H9 (cell line): ENCODE measurements at regions not wholly inside any gene's neighbourhood (a gene's known extent, or its start where the extent isn't known, plus 50 kb on each side); places are given as distances from the start of the nearest gene placed in this dataset.

Experiments used
- DNase-seq: peaks from one replicate; pipeline ENCODE4 v3.0.0-alpha.2; 2017
- H2AFZ ChIP-seq: one replicate; pipeline ENCODE4 v1.6.1; 2013; ENCODE audit warnings: mild to moderate bottlenecking, low read length, control low read depth, moderate library complexity
- H2AK5ac ChIP-seq: 2 replicates; pipeline ENCODE4 v1.6.1; 2013; ENCODE audit warnings: low read length, control low read depth, mixed read lengths; ENCODE audit not compliant: insufficient read length
- H2BK120ac ChIP-seq: one replicate; pipeline ENCODE4 v1.6.1; 2013; ENCODE audit warnings: low read depth, mild to moderate bottlenecking, low read length, control low read depth, inconsistent platforms; ENCODE audit not compliant: poor library complexity, severe bottlenecking
- H2BK12ac ChIP-seq: 2 replicates; pipeline ENCODE4 v1.6.1; 2013; ENCODE audit warnings: low read length, control low read depth, mixed read lengths, low read depth; ENCODE audit not compliant: insufficient read length
- H2BK15ac ChIP-seq: 2 replicates; pipeline ENCODE4 v1.6.1; 2013; ENCODE audit warnings: low read depth, low read length, control low read depth
- H2BK20ac ChIP-seq: one replicate; pipeline ENCODE4 v1.6.1; 2013; ENCODE audit warnings: low read depth, mild to moderate bottlenecking, low read length, control low read depth, inconsistent platforms; ENCODE audit not compliant: poor library complexity, severe bottlenecking
- H2BK5ac ChIP-seq: 2 replicates; pipeline ENCODE4 v1.6.1; 2013; ENCODE audit warnings: low read length, control low read depth, mixed read lengths; ENCODE audit not compliant: insufficient read length
- H3K14ac ChIP-seq: 2 replicates; pipeline ENCODE4 v1.6.1; 2013; ENCODE audit warnings: low read length, control low read depth; ENCODE audit not compliant: insufficient read depth
- H3K18ac ChIP-seq: 2 replicates; pipeline ENCODE4 v1.6.1; 2013; ENCODE audit warnings: low read depth, mild to moderate bottlenecking, mixed read lengths, low read length, control low read depth; ENCODE audit not compliant: insufficient read length
- H3K23ac ChIP-seq: 2 replicates; pipeline ENCODE4 v1.6.1; 2013; ENCODE audit warnings: low read length, control low read depth, mixed read lengths, low read depth; ENCODE audit not compliant: insufficient read length
- H3K23me2 ChIP-seq: 2 replicates; pipeline ENCODE4 v1.6.1; 2013; ENCODE audit warnings: low read depth, mild to moderate bottlenecking, mixed read lengths, low read length, control low read depth; ENCODE audit not compliant: insufficient read length, poor library complexity, severe bottlenecking
- H3K27ac ChIP-seq: 2 replicates; pipeline ENCODE4 v1.5.1; 2013; ENCODE audit warnings: low read length, control low read depth, mixed read lengths, low read depth; ENCODE audit not compliant: insufficient read length
- H3K27me3 ChIP-seq: 2 replicates; pipeline ENCODE4 v1.6.1; 2013; ENCODE audit warnings: low read length, control low read depth, inconsistent platforms; ENCODE audit not compliant: insufficient read depth
- H3K4ac ChIP-seq: 2 replicates; pipeline ENCODE4 v1.6.1; 2013; ENCODE audit warnings: low read depth, mild to moderate bottlenecking, control low read depth, inconsistent platforms, low read length, moderate library complexity
- H3K4me1 ChIP-seq: 2 replicates; pipeline ENCODE4 v1.6.1; 2013; ENCODE audit warnings: low read length, control low read depth, inconsistent platforms; ENCODE audit not compliant: insufficient read depth
- H3K4me2 ChIP-seq: 2 replicates; pipeline ENCODE4 v1.6.1; 2013; ENCODE audit warnings: low read length, control low read depth, mixed read lengths; ENCODE audit not compliant: insufficient read length, insufficient read depth
- H3K56ac ChIP-seq: 2 replicates; pipeline ENCODE4 v1.6.1; 2013; ENCODE audit warnings: low read depth, mild to moderate bottlenecking, mixed read lengths, low read length, control low read depth; ENCODE audit not compliant: insufficient read length
- H3K79me1 ChIP-seq: 2 replicates; pipeline ENCODE4 v1.6.1; 2013; ENCODE audit warnings: low read depth, mild to moderate bottlenecking, moderate library complexity, low read length, control low read depth, inconsistent platforms; ENCODE audit not compliant: insufficient read depth, poor library complexity, severe bottlenecking
- H3K79me2 ChIP-seq: 2 replicates; pipeline ENCODE4 v1.6.1; 2013; ENCODE audit warnings: low read length, control low read depth, inconsistent platforms; ENCODE audit not compliant: insufficient read depth
- H3K9ac ChIP-seq: 2 replicates; pipeline ENCODE4 v1.6.1; 2013; ENCODE audit warnings: low read length, control low read depth, mixed read lengths; ENCODE audit not compliant: insufficient read length; ENCODE audit errors: extremely low read depth
- H3K9me3 ChIP-seq: one replicate; pipeline ENCODE4 v1.6.1; 2013; ENCODE audit warnings: low read depth, low read length, inconsistent platforms; ENCODE audit not compliant: control insufficient read depth
- H3T11ph ChIP-seq: one replicate; pipeline ENCODE4 v1.6.1; 2013; ENCODE audit warnings: mild to moderate bottlenecking, low read length, control low read depth, inconsistent platforms
- H4K20me1 ChIP-seq: one replicate; pipeline ENCODE4 v1.6.1; 2013; ENCODE audit not compliant: control insufficient read depth, insufficient read length, insufficient read depth
- H4K5ac ChIP-seq: 2 replicates; pipeline ENCODE4 v1.6.1; 2013; ENCODE audit warnings: low read depth, mild to moderate bottlenecking, mixed read lengths, low read length, control low read depth; ENCODE audit not compliant: insufficient read length
- H4K8ac ChIP-seq: replicated peaks from 2 replicates; pipeline ENCODE4 v1.6.1; 2013; ENCODE audit warnings: low read length, control low read depth, mixed read lengths, low read depth; ENCODE audit not compliant: insufficient read length
- H4K91ac ChIP-seq: 2 replicates; pipeline ENCODE4 v1.6.1; 2013; ENCODE audit warnings: low read depth, mild to moderate bottlenecking, moderate library complexity, mixed read lengths, low read length, control low read depth; ENCODE audit not compliant: insufficient read length
- H3K27ac Mint-ChIP-seq, 3 experiments: 2 replicates in 2 of 3; 3 replicates in 1 of 3; pipeline ENCODE4 v1.8.0; 2020 to 2021; ENCODE audit warnings: mixed read lengths in 3 of 3, mild to moderate bottlenecking in 1 of 3, moderate library complexity in 1 of 3
- H3K27me3 Mint-ChIP-seq: 2 replicates; pipeline ENCODE4 v1.8.0; 2021; ENCODE audit warnings: low read depth, mild to moderate bottlenecking, moderate library complexity, mixed read lengths
- H3K36me3 Mint-ChIP-seq, 3 experiments: 2 replicates in 2 of 3; 3 replicates in 1 of 3; pipeline ENCODE4 v1.8.0; 2020 to 2021; ENCODE audit warnings: low read depth in 3 of 3, mixed read lengths in 3 of 3; ENCODE audit not compliant: insufficient read depth in 1 of 3
- H3K4me1 Mint-ChIP-seq, 2 experiments: 2 replicates each; pipeline ENCODE4 v1.8.0; 2020; ENCODE audit warnings: mixed read lengths in 2 of 2
- H3K4me3 Mint-ChIP-seq, 2 experiments: 2 replicates in 1 of 2; 3 replicates in 1 of 2; pipeline ENCODE4 v1.8.0; 2020 to 2021; ENCODE audit warnings: mild to moderate bottlenecking in 2 of 2, mixed read lengths in 2 of 2, moderate library complexity in 1 of 2
- H3K9me3 Mint-ChIP-seq, 2 experiments: 2 replicates in 1 of 2; 3 replicates in 1 of 2; pipeline ENCODE4 v1.8.0; 2020; ENCODE audit warnings: mild to moderate bottlenecking in 2 of 2, mixed read lengths in 2 of 2, moderate library complexity in 1 of 2
- WGBS: extraction: QIAGEN DNeasy Blood & Tissue Kit; methylation state at CpG from one replicate; pipeline ENCODE4 v1.1.7; 2013; ENCODE audit warnings: missing lambda C conversion rate, low lambda C conversion rate, mixed read lengths; ENCODE audit not compliant: insufficient read length; ENCODE audit errors: extremely low coverage; 5-methylcytosine and 5-hydroxymethylcytosine counted together
- TF ChIP-seq, protein P1 (sequence below): fragments of 200-600 bp; sonication (generic); conservative IDR thresholded peaks from 3 replicates; pipeline ENCODE4 v1.8.0; 2021; ENCODE audit warnings: antibody characterized with exemption, mild to moderate bottlenecking

DNA sequence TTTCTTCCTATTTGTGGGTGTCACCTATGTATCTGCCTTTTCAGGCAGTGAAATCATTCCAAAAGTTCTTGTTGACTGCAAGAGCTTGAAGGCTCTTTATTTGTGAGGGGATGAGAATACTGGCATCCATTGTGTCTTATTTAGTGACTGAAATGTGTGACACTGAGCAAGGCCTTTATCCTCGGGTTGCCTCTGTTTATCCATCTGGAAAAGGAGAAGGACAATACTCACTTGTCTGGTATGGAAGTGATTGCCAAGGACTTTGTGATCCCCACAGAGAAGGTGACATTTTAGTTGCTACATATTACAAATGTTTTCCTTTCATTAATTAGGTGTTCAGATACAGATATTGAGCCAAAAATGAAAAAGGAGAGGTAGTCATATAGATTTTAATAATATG lies 80.2 kb downstream of the ARRDC3 start:
- no peak overlapping the region for H3K56ac ChIP-seq
- H3K4me2 ChIP-seq: no peak overlapping the region
- no peak overlapping the region for H2BK12ac ChIP-seq
- H3K9me3 ChIP-seq: no peaks in the 10 kb centered on the region
- no peak overlapping the region for H3K9ac ChIP-seq
- TF ChIP-seq, protein P1, sequence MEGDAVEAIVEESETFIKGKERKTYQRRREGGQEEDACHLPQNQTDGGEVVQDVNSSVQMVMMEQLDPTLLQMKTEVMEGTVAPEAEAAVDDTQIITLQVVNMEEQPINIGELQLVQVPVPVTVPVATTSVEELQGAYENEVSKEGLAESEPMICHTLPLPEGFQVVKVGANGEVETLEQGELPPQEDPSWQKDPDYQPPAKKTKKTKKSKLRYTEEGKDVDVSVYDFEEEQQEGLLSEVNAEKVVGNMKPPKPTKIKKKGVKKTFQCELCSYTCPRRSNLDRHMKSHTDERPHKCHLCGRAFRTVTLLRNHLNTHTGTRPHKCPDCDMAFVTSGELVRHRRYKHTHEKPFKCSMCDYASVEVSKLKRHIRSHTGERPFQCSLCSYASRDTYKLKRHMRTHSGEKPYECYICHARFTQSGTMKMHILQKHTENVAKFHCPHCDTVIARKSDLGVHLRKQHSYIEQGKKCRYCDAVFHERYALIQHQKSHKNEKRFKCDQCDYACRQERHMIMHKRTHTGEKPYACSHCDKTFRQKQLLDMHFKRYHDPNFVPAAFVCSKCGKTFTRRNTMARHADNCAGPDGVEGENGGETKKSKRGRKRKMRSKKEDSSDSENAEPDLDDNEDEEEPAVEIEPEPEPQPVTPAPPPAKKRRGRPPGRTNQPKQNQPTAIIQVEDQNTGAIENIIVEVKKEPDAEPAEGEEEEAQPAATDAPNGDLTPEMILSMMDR: no peak
- H2AFZ ChIP-seq: no peak overlapping the region
- H3T11ph ChIP-seq: no peak overlapping the region
- no peak overlapping the region for H4K8ac ChIP-seq
- no peaks in the 10 kb centered on the region; a peak in 1 of 5 replicates for H3K9me3 Mint-ChIP-seq
- H3K36me3 Mint-ChIP-seq: no peaks in the 10 kb centered on the region
- no peak overlapping the region for H4K5ac ChIP-seq
- no peak overlapping the region for H2AK5ac ChIP-seq
- no peak overlapping the region for H2BK120ac ChIP-seq
- H3K18ac ChIP-seq: no peak overlapping the region
- H4K91ac ChIP-seq: no peak overlapping the region
- H3K23me2 ChIP-seq: no peaks in the 10 kb centered on the region
- no peak overlapping the region for H2BK15ac ChIP-seq
- H3K27ac ChIP-seq: no peak overlapping the region
- WGBS: no CpG with 5 or more reads among the region's 1 CpG
- no peaks in the 10 kb centered on the region for H3K27me3 Mint-ChIP-seq
- H3K27ac Mint-ChIP-seq: no peak overlapping the region
- no peaks in the 10 kb centered on the region for H4K20me1 ChIP-seq
- DNase-seq: no peak
- H2BK5ac ChIP-seq: no peak overlapping the region
- H2BK20ac ChIP-seq: no peak overlapping the region
- H3K4me1 ChIP-seq: no peaks in the 10 kb centered on the region
- H3K79me1 ChIP-seq: no peaks in the 10 kb centered on the region
- H3K4me3 Mint-ChIP-seq: no peak overlapping the region
- H3K4ac ChIP-seq: no peak overlapping the region
- no peaks in the 10 kb centered on the region for H3K27me3 ChIP-seq
- H3K23ac ChIP-seq: no peak overlapping the region
- H3K79me2 ChIP-seq: no peaks in the 10 kb centered on the region
- no peak overlapping the region for H3K14ac ChIP-seq
- peaks cover 2 to 6% of the 10 kb centered on the region in 2 experiments; a peak in 3 of 4 replicates for H3K4me1 Mint-ChIP-seq
